ENCODE measurements at regions not wholly inside any gene's neighbourhood (a gene's known extent, or its start where the extent isn't known, plus 50 kb on each side); places are given as distances from the start of the nearest gene placed in this dataset.

- no peak for DNase-seq (ENCODE audit: low read depth)
Measured at GRCh38 chr11:128195057-128195751, 392.2 kb downstream of the ETS1 start.

- DNase-seq (ENCODE audit: low read depth) = no peak
Measured at GRCh38 chr11:128194216-128194615, 393.1 kb downstream of the ETS1 start.

GRCh38 chr11:128193615-128194014, 393.7 kb downstream of the ETS1 start:
- no peak for DNase-seq (ENCODE audit: low read depth)

GRCh38 chr11:128190312-128190711, 397.0 kb downstream of the ETS1 start:
- DNase-seq (ENCODE audit: low read depth) = no peak

- DNase-seq (ENCODE audit: low read depth) = no peak
Measured at GRCh38 chr11:128189823-128190222, 397.5 kb downstream of the ETS1 start.

GRCh38 chr11:128188346-128189004, 398.9 kb downstream of the ETS1 start:
- no peak for DNase-seq (ENCODE audit: low read depth)

GRCh38 chr11:128187835-128188234, 399.5 kb downstream of the ETS1 start:
- DNase-seq (ENCODE audit: low read depth) = peak; percentile 19

GRCh38 chr11:128187377-128187776, 400.0 kb downstream of the ETS1 start:
- DNase-seq (ENCODE audit: low read depth) = no peak

- no peak for DNase-seq (ENCODE audit: low read depth)
Measured at GRCh38 chr11:128184981-128185380, 402.4 kb downstream of the ETS1 start.

- DNase-seq (ENCODE audit: low read depth) = no peak
Measured at GRCh38 chr11:128182844-128183243, 404.5 kb downstream of the ETS1 start.

- no peak for DNase-seq (ENCODE audit: low read depth)
Measured at GRCh38 chr11:128181984-128182383, 405.4 kb downstream of the ETS1 start.

- DNase-seq (ENCODE audit: low read depth) = no peak
Measured at GRCh38 chr11:128181088-128181480, 406.3 kb downstream of the ETS1 start.

- peak; percentile 86 for DNase-seq (ENCODE audit: low read depth)
Measured at GRCh38 chr11:128180441-128181087, 406.8 kb downstream of the ETS1 start.

- no peak for DNase-seq (ENCODE audit: low read depth)
Measured at GRCh38 chr11:128179512-128179911, 407.8 kb downstream of the ETS1 start.

GRCh38 chr11:128179039-128179438, 408.3 kb downstream of the ETS1 start:
- DNase-seq (ENCODE audit: low read depth) = no peak

- peak; percentile 89 for DNase-seq (ENCODE audit: low read depth)
Measured at GRCh38 chr11:128174465-128175291, 412.7 kb downstream of the ETS1 start.

- peak; percentile 69 for DNase-seq (ENCODE audit: low read depth)
Measured at GRCh38 chr11:128172046-128172878, 415.1 kb downstream of the ETS1 start.

GRCh38 chr11:128171506-128171905, 415.9 kb downstream of the ETS1 start:
- no peak for DNase-seq (ENCODE audit: low read depth)

- DNase-seq (ENCODE audit: low read depth) = no peak
Measured at GRCh38 chr11:128165572-128165971, 421.8 kb downstream of the ETS1 start.

GRCh38 chr11:128164080-128164741, 423.1 kb downstream of the ETS1 start:
- no peak for DNase-seq (ENCODE audit: low read depth)

GRCh38 chr11:128161994-128162393, 425.4 kb downstream of the ETS1 start:
- no peak for DNase-seq (ENCODE audit: low read depth)

Data from HS-5 (cell line).